ENCODE measurements at regions not wholly inside any gene's neighbourhood (a gene's known extent, or its start where the extent isn't known, plus 50 kb on each side); places are given as distances from the start of the nearest gene placed in this dataset.

DNA sequence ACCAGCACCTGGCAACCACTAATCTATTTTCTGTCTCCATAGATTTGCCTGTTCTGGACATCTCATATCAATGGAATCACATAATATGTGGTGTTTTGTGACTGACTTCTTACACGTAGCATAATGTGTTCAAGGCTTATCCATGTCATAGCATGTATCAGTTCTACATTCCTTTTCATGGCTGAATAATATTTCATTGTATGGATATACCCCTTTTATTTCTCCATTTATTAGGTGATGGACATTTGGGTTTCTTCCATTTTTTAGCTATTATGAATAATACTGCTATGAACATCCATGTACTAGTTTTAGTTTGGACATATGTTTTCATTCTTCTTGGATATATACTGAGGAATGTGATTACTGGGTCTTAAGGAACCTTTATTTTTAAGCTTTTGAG, 78.0 kb upstream of the OLIG2 start:
- ATAC-seq = no peak
- intact Hi-C loops (cut with DNase I) = no loop called here

DNA sequence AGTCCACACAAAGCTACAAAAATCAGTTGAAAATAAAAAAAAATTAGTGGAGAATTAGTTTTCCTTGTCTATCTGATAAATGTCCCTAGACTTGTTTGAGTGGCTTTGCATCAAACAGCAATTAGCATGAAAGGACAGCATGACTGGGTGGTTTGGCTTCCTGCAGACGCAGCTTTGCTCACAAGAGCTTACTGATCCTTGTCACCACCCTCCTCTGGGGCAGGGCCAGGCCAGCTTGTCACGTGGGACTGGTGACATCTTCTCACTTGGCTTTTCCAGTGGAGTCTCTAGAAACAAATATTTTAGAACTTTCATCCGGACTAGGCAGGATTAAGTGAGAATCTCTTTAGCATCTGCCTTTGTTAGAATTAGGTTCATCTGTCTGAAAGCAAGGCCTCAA, 76.0 kb upstream of the OLIG2 start:
- DNase-seq (no peak), ATAC-seq (no peak)
- Histone ChIP-seq H3K27ac (no peak overlapping the region), H3K27me3 (peaks cover 0 to 8% of the 10 kb centered on the region in 2 donors), H3K4me3 (no peak overlapping the region), H3K36me3 (no peaks in the 10 kb centered on the region), H3K9me3 (no peaks in the 10 kb centered on the region), H3K4me1 (no peaks in the 10 kb centered on the region)
- 57% methylated on average over 2 of the region's 3 CpGs for WGBS (ENCODE audit: insufficient coverage, low coverage, low lambda C conversion rate, missing lambda C conversion rate)
- intact Hi-C loops (cut with DNase I) = no loop called here
- TF ChIP-seq POLR2A (IDR thresholded peaks at IDR 0.05) = no peak
- TF ChIP-seq, protein P1, sequence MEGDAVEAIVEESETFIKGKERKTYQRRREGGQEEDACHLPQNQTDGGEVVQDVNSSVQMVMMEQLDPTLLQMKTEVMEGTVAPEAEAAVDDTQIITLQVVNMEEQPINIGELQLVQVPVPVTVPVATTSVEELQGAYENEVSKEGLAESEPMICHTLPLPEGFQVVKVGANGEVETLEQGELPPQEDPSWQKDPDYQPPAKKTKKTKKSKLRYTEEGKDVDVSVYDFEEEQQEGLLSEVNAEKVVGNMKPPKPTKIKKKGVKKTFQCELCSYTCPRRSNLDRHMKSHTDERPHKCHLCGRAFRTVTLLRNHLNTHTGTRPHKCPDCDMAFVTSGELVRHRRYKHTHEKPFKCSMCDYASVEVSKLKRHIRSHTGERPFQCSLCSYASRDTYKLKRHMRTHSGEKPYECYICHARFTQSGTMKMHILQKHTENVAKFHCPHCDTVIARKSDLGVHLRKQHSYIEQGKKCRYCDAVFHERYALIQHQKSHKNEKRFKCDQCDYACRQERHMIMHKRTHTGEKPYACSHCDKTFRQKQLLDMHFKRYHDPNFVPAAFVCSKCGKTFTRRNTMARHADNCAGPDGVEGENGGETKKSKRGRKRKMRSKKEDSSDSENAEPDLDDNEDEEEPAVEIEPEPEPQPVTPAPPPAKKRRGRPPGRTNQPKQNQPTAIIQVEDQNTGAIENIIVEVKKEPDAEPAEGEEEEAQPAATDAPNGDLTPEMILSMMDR (IDR thresholded peaks at IDR 0.05) = no peak

More for the DNA sequence above, 78.0 kb upstream of the OLIG2 start:
- Histone ChIP-seq H3K4me1 (no peaks in the 10 kb centered on the region), H3K27ac (no peak overlapping the region), H3K36me3 (no peaks in the 10 kb centered on the region), H3K9me3 (no peaks in the 10 kb centered on the region), H3K27me3 (peaks cover 0 to under 1% of the 10 kb centered on the region in 2 donors), H3K4me3 (no peak overlapping the region)
- no peak for DNase-seq
- WGBS (ENCODE audit: insufficient coverage, low coverage, low lambda C conversion rate, missing lambda C conversion rate) = 56% methylated on average over 1 of the region's 1 CpG
- TF ChIP-seq, protein P1 (IDR thresholded peaks at IDR 0.05) = no peak
- TF ChIP-seq POLR2A (IDR thresholded peaks at IDR 0.05) = no peak

GRCh38 chr21:32951041-32951440, 74.7 kb upstream of the OLIG2 start:
- intact Hi-C loops (cut with DNase I) = no loop called here
- TF ChIP-seq POLR2A (IDR thresholded peaks at IDR 0.05) = no peak
- TF ChIP-seq, protein P1 (IDR thresholded peaks at IDR 0.05) = no peak
- peaks cover 0 to 8% of the 10 kb centered on the region in 2 donors for H3K27me3 ChIP-seq
- no peak for DNase-seq
- H3K4me3 ChIP-seq = no peak overlapping the region
- H3K36me3 ChIP-seq = no peaks in the 10 kb centered on the region
- H3K27ac ChIP-seq = no peak overlapping the region
- 41% methylated on average over 6 of the region's 6 CpGs for WGBS (ENCODE audit: insufficient coverage, low coverage, low lambda C conversion rate, missing lambda C conversion rate)
- no peak for ATAC-seq
- H3K9me3 ChIP-seq = no peaks in the 10 kb centered on the region
- H3K4me1 ChIP-seq = no peaks in the 10 kb centered on the region

DNA sequence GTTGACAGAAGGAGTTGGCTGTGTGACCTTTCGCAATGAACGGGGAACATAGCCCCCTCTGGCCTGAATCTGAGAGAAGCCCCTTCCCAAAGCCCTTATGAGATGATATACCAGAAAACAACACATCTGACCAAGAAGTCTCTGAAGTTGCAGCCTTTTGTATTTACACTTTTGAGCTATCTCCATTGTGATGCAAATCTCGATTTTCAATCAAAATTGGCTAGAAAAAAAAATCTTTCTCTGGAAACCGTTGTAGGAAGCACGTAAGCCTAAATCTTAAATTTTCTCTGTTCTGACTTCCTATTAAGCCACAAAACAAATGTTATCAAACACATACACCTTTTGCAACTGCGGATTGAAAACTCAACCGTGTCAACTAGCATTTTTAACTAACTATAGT, 71.4 kb upstream of the OLIG2 start:
- no peaks in the 10 kb centered on the region for H3K9me3 ChIP-seq
- WGBS (ENCODE audit: insufficient coverage, low coverage, low lambda C conversion rate, missing lambda C conversion rate) = 21% methylated on average over 7 of the region's 7 CpGs
- H3K27ac ChIP-seq = no peak overlapping the region
- no peaks in the 10 kb centered on the region for H3K36me3 ChIP-seq
- no peak overlapping the region for H3K4me3 ChIP-seq
- TF ChIP-seq, protein P1 (IDR thresholded peaks at IDR 0.05) = no peak
- TF ChIP-seq POLR2A (IDR thresholded peaks at IDR 0.05) = no peak
- ATAC-seq (no peak), DNase-seq (no peak)
- peaks cover 0 to 8% of the 10 kb centered on the region in 2 donors for H3K27me3 ChIP-seq
- no peaks in the 10 kb centered on the region for H3K4me1 ChIP-seq
- intact Hi-C loops (cut with DNase I) = no loop called here

Measured in right lobe of liver (tissue), 6 donors.